ENCODE measurements at regions not wholly inside any gene's neighbourhood (a gene's known extent, or its start where the extent isn't known, plus 50 kb on each side); places are given as distances from the start of the nearest gene placed in this dataset.

DNA sequence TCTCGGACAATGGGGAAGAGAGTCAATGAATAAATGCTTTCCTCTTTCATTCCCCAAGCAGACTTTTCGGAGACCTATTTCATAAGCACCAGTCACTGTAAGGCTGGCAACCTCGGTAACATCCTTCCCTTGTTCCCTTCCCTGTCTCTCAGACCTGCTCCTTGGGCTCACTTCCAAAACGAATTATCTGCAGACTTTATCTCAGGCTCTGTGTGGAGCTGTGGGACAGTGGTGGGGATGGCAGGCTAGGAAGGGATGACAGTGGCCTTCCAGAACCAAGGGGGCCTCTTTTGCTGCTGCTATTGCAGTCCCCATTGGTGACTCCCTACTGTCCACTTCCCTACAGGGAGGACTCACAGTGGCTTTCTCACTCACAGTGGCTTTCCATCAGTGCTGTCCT, 185.6 kb upstream of the MEX3C start (continued):
- TF ChIP-seq, protein P1, sequence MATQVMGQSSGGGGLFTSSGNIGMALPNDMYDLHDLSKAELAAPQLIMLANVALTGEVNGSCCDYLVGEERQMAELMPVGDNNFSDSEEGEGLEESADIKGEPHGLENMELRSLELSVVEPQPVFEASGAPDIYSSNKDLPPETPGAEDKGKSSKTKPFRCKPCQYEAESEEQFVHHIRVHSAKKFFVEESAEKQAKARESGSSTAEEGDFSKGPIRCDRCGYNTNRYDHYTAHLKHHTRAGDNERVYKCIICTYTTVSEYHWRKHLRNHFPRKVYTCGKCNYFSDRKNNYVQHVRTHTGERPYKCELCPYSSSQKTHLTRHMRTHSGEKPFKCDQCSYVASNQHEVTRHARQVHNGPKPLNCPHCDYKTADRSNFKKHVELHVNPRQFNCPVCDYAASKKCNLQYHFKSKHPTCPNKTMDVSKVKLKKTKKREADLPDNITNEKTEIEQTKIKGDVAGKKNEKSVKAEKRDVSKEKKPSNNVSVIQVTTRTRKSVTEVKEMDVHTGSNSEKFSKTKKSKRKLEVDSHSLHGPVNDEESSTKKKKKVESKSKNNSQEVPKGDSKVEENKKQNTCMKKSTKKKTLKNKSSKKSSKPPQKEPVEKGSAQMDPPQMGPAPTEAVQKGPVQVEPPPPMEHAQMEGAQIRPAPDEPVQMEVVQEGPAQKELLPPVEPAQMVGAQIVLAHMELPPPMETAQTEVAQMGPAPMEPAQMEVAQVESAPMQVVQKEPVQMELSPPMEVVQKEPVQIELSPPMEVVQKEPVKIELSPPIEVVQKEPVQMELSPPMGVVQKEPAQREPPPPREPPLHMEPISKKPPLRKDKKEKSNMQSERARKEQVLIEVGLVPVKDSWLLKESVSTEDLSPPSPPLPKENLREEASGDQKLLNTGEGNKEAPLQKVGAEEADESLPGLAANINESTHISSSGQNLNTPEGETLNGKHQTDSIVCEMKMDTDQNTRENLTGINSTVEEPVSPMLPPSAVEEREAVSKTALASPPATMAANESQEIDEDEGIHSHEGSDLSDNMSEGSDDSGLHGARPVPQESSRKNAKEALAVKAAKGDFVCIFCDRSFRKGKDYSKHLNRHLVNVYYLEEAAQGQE (IDR thresholded peaks at IDR 0.05; ENCODE audit: borderline replicate concordance): no peak
- TF ChIP-seq, protein P1 (CRISPR knock-in tag; IDR thresholded peaks at IDR 0.05; ENCODE audit: low read depth): no peak
- no peak for TF ChIP-seq JUN (IDR thresholded peaks at IDR 0.05; ENCODE audit: borderline replicate concordance, low read depth, low read length)
- no peak for TF ChIP-seq JUN (CRISPR knock-in tag; IDR thresholded peaks at IDR 0.05; ENCODE audit: borderline replicate concordance)
- TF ChIP-seq, protein P2, sequence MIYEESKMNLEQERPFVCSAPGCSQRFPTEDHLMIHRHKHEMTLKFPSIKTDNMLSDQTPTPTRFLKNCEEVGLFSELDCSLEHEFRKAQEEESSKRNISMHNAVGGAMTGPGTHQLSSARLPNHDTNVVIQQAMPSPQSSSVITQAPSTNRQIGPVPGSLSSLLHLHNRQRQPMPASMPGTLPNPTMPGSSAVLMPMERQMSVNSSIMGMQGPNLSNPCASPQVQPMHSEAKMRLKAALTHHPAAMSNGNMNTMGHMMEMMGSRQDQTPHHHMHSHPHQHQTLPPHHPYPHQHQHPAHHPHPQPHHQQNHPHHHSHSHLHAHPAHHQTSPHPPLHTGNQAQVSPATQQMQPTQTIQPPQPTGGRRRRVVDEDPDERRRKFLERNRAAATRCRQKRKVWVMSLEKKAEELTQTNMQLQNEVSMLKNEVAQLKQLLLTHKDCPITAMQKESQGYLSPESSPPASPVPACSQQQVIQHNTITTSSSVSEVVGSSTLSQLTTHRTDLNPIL (CRISPR knock-in tag; IDR thresholded peaks at IDR 0.05): no peak
- no peak for TF ChIP-seq ZNF23 (CRISPR knock-in tag; IDR thresholded peaks at IDR 0.05)
- TF ChIP-seq, protein P3, sequence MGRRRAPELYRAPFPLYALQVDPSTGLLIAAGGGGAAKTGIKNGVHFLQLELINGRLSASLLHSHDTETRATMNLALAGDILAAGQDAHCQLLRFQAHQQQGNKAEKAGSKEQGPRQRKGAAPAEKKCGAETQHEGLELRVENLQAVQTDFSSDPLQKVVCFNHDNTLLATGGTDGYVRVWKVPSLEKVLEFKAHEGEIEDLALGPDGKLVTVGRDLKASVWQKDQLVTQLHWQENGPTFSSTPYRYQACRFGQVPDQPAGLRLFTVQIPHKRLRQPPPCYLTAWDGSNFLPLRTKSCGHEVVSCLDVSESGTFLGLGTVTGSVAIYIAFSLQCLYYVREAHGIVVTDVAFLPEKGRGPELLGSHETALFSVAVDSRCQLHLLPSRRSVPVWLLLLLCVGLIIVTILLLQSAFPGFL (CRISPR knock-in tag; IDR thresholded peaks at IDR 0.05): no peak
- TF ChIP-seq KAT7 (CRISPR knock-in tag; IDR thresholded peaks at IDR 0.05; ENCODE audit: borderline replicate concordance): no peak
- no peak for TF ChIP-seq HNRNPL (IDR thresholded peaks at IDR 0.05; ENCODE audit: low read depth, low read length)
- TF ChIP-seq, protein P4, sequence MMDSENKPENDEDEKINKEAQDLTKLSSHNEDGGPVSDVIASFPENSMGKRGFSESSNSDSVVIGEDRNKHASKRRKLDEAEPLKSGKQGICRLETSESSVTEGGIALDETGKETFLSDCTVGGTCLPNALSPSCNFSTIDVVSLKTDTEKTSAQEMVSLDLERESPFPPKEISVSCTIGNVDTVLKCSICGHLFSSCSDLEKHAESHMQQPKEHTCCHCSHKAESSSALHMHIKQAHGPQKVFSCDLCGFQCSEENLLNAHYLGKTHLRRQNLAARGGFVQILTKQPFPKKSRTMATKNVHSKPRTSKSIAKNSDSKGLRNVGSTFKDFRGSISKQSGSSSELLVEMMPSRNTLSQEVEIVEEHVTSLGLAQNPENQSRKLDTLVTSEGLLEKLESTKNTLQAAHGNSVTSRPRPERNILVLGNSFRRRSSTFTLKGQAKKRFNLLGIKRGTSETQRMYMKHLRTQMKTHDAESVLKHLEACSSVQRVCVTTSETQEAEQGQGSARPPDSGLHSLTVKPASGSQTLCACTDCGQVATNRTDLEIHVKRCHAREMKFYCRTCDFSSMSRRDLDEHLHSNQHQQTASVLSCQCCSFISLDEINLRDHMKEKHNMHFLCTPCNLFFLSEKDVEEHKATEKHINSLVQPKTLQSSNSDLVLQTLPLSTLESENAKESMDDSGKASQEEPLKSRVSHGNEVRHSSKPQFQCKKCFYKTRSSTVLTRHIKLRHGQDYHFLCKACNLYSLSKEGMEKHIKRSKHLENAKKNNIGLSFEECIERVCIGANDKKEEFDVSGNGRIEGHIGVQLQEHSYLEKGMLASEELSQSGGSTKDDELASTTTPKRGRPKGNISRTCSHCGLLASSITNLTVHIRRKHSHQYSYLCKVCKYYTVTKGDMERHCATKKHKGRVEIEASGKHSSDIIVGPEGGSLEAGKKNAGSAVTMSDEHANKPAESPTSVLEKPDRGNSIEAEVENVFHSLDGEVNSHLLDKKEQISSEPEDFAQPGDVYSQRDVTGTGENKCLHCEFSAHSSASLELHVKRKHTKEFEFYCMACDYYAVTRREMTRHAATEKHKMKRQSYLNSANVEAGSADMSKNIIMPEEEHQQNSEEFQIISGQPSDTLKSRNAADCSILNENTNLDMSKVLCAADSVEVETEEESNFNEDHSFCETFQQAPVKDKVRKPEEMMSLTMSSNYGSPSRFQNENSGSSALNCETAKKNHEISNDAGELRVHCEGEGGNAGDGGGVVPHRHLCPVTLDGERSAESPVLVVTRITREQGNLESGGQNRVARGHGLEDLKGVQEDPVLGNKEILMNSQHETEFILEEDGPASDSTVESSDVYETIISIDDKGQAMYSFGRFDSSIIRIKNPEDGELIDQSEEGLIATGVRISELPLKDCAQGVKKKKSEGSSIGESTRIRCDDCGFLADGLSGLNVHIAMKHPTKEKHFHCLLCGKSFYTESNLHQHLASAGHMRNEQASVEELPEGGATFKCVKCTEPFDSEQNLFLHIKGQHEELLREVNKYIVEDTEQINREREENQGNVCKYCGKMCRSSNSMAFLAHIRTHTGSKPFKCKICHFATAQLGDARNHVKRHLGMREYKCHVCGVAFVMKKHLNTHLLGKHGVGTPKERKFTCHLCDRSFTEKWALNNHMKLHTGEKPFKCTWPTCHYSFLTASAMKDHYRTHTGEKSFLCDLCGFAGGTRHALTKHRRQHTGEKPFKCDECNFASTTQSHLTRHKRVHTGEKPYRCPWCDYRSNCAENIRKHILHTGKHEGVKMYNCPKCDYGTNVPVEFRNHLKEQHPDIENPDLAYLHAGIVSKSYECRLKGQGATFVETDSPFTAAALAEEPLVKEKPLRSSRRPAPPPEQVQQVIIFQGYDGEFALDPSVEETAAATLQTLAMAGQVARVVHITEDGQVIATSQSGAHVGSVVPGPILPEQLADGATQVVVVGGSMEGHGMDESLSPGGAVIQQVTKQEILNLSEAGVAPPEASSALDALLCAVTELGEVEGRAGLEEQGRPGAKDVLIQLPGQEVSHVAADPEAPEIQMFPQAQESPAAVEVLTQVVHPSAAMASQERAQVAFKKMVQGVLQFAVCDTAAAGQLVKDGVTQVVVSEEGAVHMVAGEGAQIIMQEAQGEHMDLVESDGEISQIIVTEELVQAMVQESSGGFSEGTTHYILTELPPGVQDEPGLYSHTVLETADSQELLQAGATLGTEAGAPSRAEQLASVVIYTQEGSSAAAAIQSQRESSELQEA (IDR thresholded peaks at IDR 0.05; ENCODE audit: low read depth): no peak

Measured in K562 (cell line).